T-helper 1 cell (primary cell): ENCODE measurements at regions not wholly inside any gene's neighbourhood (a gene's known extent, or its start where the extent isn't known, plus 50 kb on each side); places are given as distances from the start of the nearest gene placed in this dataset.
A peak's percentile ranks its signal among the peaks of the same experiment; 100 is the strongest.
"Not testable (repeated sequence)": the region's sequence is repeated elsewhere in the genome, so short reads cannot be mapped to it uniquely, and the experiment has no call there.

Experiments
- DNase-seq, 5 donors: peaks; one replicate each; pipeline ENCODE4 v3.0.0-alpha.2; 2012 to 2020

- DNase-seq = no peak
Measured at GRCh38 chr10:123270806-123271205, 116.6 kb downstream of the BUB3 start.

- DNase-seq = no peak
Measured at GRCh38 chr10:123272171-123272570, 118.0 kb downstream of the BUB3 start.

GRCh38 chr10:123274306-123275135, 120.3 kb downstream of the BUB3 start:
- no peak for DNase-seq

GRCh38 chr10:123275136-123275564, 120.9 kb downstream of the BUB3 start:
- no peak for DNase-seq

- no peak for DNase-seq
Measured at GRCh38 chr10:123278445-123278844, 124.2 kb downstream of the BUB3 start.

DNA sequence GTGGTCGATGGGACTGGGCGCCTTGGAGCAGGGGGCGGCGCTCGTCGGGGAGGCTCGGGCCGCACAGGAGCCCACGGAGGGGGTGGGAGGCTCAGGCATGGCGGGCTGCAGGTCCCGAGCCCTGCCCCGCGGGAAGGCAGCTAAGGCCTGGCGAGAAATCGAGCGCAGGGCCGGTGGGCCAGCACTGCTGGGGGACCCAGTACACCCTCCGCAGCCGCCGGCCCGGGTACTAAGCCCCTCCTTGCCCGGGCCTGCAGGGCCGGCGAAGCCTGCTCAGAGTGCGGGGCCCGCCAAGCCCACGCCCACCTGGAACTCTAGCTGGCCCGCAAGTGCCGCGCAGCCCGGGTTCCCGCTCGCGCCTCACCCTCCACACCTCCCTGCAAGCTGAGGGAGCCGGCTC, 129.2 kb downstream of the BUB3 start:
- not testable (repeated sequence) for DNase-seq

DNA sequence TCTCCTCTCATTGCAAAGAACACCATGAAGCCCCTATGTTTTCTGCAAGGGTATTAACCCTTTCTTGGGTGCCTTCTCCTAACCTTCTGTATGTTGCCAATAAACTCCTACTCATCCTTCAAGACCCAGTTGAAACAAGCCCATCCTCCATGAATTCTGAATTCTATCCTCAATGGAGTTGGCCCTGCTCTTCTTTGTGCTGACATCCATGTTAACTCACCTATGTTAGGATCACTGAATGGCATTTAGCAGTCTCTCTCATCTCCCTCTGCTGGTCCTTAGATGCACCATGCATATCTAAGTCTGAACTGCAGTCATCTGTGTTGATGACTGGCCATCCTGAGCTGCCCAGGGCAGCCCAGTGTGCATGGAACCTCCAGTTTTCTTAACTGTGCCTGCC, 129.8 kb downstream of the BUB3 start:
- DNase-seq = no peak

- peak in 1 of 5 donors; percentile 53 for DNase-seq
Measured at GRCh38 chr10:123287594-123288247, 133.5 kb downstream of the BUB3 start.

GRCh38 chr10:123289432-123289831, 135.2 kb downstream of the BUB3 start:
- no peak for DNase-seq

DNA sequence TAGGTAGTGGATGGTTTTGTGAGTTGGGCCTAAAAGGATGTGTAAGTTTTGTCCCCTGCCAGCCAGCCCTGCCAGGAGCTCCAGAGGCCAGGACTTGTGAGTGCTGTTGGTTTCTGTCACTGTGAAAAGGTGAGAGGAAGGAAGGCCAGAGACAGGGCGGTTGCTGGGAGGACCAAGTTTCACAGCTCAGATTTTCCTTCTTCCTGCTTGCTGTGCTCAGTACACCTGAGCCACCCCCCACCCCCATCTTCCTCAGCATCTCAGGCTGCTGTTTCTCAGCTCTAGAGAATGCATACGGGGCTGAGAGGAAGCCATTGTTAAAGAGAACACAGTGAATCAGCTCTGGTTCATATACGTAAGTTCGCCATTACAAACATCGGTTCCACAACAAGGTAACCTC, 139.9 kb downstream of the BUB3 start:
- DNase-seq = no peak

GRCh38 chr10:123294886-123295285, 140.7 kb downstream of the BUB3 start:
- DNase-seq = no peak

- DNase-seq = no peak
Measured at GRCh38 chr10:123295644-123296043, 141.4 kb downstream of the BUB3 start.

DNA sequence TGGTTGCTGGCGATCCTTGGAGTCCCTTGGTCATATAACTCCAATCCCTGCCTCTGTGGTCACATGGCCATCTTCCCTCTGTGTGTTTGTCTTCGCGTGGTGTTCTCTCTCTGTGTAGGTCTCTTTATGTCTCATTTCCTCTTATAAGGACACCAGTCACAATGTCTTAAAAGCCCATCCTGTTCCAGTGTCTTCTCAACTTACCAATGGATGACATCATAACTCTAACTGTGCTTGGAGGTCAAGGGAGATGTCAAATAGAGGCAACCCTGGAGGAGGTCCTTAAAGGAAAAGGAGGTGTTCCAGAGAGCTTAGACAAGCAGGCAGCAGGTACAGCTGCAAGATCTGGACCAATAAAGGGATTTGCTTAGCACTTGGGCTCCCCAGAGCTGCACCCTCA, 143.0 kb downstream of the BUB3 start:
- DNase-seq = no peak

- DNase-seq = no peak
Measured at GRCh38 chr10:123298583-123298982, 144.4 kb downstream of the BUB3 start.

DNA sequence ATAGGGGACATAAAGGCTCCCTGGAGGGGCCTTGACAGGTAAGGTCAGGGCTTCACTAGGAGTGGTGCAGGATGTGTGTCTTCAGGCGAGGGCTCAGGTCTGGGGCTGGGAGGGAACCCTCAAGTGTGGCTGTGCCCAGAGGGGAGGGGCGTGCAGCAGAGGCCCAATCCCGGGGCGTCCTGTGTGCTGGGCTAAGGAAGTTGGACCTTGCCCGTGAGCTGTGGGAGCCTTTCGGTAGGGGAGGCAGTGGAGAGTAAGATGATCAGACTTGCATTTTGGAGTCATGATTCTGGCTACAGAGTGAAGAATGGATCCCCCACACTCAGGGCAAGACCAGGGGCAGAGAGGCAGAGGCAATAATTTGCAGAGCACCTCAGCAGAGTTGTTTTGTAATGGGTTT, 145.4 kb downstream of the BUB3 start:
- DNase-seq = no peak

DNA sequence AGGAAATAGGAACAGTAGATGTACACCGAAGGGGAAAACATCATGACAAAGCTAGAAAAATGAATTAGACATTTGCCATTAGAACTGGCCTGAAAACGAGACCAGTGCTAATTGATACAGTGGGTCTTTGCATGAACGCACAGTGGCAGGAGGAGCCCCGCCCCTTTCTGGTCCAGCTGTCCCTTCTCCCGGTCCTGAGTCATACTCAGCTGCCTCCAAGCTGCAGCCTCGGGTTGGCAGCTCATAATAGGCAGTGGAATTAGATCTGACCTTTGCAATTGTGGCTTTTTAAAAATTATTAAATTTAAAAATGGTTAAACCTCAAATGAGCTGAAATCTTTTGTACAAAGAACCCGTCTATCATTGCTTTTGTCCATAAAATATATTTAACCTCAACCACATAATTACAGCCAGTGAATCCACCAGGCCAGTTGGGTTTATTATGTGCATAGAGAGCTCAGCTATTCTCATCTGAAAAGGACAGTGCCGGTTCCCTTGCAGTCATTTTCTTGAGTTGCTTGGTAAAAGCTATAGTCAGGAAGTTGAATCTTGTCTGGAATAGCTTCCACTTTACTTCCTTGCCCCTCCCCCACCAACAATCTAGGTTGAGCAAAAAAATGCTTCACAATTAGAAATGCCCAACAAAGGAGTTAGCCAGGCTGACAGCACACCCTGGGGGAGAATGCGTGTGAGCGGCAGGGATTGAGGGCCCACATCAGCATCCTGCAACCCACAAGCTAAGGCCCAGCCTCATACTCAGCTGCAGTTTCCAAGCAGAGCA, 147.1 kb downstream of the BUB3 start:
- DNase-seq = no peak

DNA sequence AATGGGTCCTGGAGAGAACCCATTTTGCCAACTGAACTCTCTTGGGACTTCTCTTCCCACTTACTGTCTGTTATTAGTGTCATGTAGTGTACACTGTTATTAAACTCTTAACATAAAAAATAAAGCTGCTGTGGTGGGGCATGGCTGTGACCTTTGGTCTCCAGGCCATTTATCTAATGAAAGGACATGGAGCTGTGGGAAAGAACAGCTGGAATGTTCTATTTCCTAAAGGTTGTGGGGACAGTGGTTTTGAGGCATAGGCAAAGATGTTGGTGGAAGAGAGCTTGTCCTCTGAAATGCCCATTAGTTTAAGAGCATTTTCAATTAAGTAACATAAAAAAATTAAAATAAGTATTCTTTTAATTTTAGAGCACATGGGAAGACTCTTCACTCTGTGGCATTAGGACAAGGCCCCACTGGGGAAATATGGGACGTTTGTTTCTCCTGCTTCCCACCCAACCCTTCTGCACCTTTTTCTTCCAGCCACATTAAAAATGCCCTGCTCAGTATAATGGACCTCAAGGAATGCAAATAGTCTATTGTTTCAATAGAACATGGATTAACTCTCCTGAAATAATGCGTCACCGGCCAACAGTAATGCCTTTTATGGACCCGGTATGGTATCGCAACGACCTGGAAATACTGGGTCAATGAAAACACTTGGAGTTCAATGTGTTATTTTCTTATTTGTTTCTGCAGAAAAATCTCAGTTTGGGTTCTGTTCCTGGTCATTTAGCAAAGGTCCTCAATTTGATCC, 149.6 kb downstream of the BUB3 start:
- DNase-seq = no peak

GRCh38 chr10:123305671-123306070, 151.5 kb downstream of the BUB3 start:
- DNase-seq = no peak

- no peak for DNase-seq
Measured at GRCh38 chr10:123306290-123306689, 152.1 kb downstream of the BUB3 start.

DNA sequence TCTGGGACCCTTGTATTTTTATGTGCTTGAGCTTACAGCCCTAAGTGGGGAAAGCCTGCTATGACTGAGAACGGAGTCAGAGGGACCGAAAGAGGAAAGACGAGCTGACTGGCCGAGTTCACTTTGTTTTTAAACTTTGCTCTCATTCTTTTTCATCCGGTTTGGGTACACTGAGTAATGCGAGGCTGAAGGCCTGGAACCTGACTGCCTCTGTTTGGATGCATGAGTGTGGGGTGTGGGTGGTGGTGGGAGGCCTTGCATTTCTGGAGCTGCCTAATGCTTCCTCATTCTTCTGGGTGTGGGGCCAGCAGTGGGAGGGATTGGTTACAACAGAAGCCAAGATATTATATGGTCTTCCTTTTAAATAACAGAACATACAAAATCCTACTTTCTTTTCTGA, 155.5 kb downstream of the BUB3 start:
- no peak for DNase-seq

GRCh38 chr10:123316776-123317175, 162.6 kb downstream of the BUB3 start:
- DNase-seq = no peak

DNA sequence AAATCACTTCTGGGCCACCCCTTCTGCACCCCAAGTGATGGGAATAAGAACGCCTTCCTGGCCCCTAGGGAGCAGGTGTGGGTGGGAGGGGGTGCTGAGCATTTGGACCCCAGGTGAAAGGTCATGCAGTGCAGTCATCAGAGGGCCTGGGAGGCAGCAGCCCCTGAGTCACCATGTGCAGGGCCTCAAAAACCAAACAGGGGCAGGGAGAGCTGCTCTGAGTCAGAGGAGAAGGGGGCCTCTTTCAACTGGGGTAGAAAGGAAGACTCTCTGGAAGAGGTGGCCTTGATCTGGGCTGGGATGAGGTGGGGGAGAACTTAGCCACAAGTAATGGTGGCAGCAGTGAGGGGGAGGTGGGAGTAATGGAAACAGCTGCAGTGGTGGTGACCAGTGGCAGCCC, 164.3 kb downstream of the BUB3 start:
- DNase-seq = no peak

DNA sequence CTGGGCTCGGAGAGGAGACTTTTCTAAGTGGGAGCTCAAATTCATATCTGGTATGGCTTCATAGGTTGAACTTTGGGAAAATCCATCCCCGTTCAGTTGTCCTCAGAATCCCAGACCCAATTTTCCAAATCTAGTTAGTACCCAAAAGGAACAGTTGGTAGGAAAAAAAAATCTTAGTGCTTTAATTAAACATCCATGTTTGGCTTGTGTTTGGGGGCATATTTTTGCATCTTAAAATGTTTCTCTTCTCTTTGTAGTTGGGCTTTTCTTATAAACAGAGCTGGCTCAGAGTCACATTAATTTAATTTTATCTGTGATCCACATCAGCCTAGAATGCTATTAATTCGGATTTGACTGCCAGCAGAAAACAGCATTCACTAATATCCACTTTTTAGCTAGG, 165.9 kb downstream of the BUB3 start:
- DNase-seq = no peak
